OCI-LY1 (cell line): ENCODE measurements at regions not wholly inside any gene's neighbourhood (a gene's known extent, or its start where the extent isn't known, plus 50 kb on each side); places are given as distances from the start of the nearest gene placed in this dataset.

Experiments
- H2AFZ ChIP-seq: fragments of 200-600 bp; sonication (generic), shearing (Covaris generic); 2 replicates; pipeline ENCODE4 v1.6.0; 2014; ENCODE audit warnings: antibody characterized with exemption, mild to moderate bottlenecking, low read length
- H3F3A ChIP-seq: fragments of 200-600 bp; sonication (generic), shearing (Covaris generic); 2 replicates; pipeline ENCODE4 v1.6.0; 2014; ENCODE audit warnings: mild to moderate bottlenecking, antibody characterized with exemption, low read length, moderate library complexity; ENCODE audit not compliant: insufficient read depth
- H3K27ac ChIP-seq: fragments of 200-600 bp; sonication (generic); 2 replicates; pipeline ENCODE4 v1.5.1; 2014; ENCODE audit warnings: low read length, mixed run types, mild to moderate bottlenecking, low read depth; ENCODE audit not compliant: poor library complexity, severe bottlenecking
- H3K27me3 ChIP-seq: fragments of 200-600 bp; sonication (generic); 2 replicates; pipeline ENCODE4 v1.6.0; 2014; ENCODE audit warnings: antibody characterized with exemption, mild to moderate bottlenecking, low read length, moderate library complexity; ENCODE audit not compliant: insufficient read depth
- H3K36me3 ChIP-seq: fragments of 200-600 bp; sonication (generic); 2 replicates; pipeline ENCODE4 v1.6.1; 2014; ENCODE audit warnings: mild to moderate bottlenecking, antibody characterized with exemption, low read length, moderate library complexity, mixed read lengths; ENCODE audit not compliant: insufficient read depth
- H3K4me1 ChIP-seq: fragments of 200-600 bp; sonication (generic); 2 replicates; pipeline ENCODE4 v1.5.1; 2014; ENCODE audit warnings: mild to moderate bottlenecking, low read length, moderate library complexity; ENCODE audit not compliant: insufficient read depth, severe bottlenecking
- H3K4me2 ChIP-seq: fragments of 200-600 bp; sonication (generic), shearing (Covaris generic); 2 replicates; pipeline ENCODE4 v1.6.1; 2014; ENCODE audit warnings: low read length
- H3K4me3 ChIP-seq: fragments of 200-600 bp; sonication (generic); 2 replicates; pipeline ENCODE4 v1.5.1; 2014; ENCODE audit warnings: low read length, low read depth, mild to moderate bottlenecking, mixed read lengths; ENCODE audit not compliant: poor library complexity, severe bottlenecking
- H3K79me2 ChIP-seq: fragments of 200-600 bp; shearing (Covaris generic); 2 replicates; pipeline ENCODE4 v1.6.1; 2016; ENCODE audit warnings: mixed run types, low read length, mixed read lengths; ENCODE audit not compliant: insufficient read depth
- H3K9ac ChIP-seq: fragments of 200-600 bp; sonication (generic), shearing (Covaris generic); 2 replicates; pipeline ENCODE4 v1.6.1; 2014; ENCODE audit warnings: mild to moderate bottlenecking, low read length, mixed read lengths
- H3K9me2 ChIP-seq: fragments of 200-600 bp; sonication (generic), shearing (Covaris generic); 2 replicates; pipeline ENCODE4 v1.6.1; 2014; ENCODE audit warnings: low read depth, mild to moderate bottlenecking, low read length, mixed read lengths
- H3K9me3 ChIP-seq: fragments of 200-600 bp; shearing (Covaris generic); 2 replicates; pipeline ENCODE4 v1.6.1; 2014; ENCODE audit warnings: low read length, mixed read lengths
- H4K20me1 ChIP-seq: fragments of 200-600 bp; sonication (generic), shearing (Covaris generic); 2 replicates; pipeline ENCODE4 v1.6.0; 2016; ENCODE audit warnings: mild to moderate bottlenecking, low read length; ENCODE audit not compliant: insufficient read depth
- EZH2 ChIP-seq: fragments of 200-600 bp; sonication (generic), shearing (Covaris generic); IDR thresholded peaks from 2 replicates; pipeline ENCODE4 v1.8.0; 2017; ENCODE audit warnings: borderline replicate concordance, mixed run types, mild to moderate bottlenecking, antibody characterized with exemption, low read length, moderate library complexity, mixed read lengths
- TF ChIP-seq, protein P1 (sequence below): fragments of 200-600 bp; sonication (generic), shearing (Covaris generic); IDR thresholded peaks from 2 replicates; pipeline ENCODE4 v1.5.1; 2017; ENCODE audit warnings: mild to moderate bottlenecking, antibody characterized with exemption, low read length, moderate library complexity, mixed read lengths

DNA sequence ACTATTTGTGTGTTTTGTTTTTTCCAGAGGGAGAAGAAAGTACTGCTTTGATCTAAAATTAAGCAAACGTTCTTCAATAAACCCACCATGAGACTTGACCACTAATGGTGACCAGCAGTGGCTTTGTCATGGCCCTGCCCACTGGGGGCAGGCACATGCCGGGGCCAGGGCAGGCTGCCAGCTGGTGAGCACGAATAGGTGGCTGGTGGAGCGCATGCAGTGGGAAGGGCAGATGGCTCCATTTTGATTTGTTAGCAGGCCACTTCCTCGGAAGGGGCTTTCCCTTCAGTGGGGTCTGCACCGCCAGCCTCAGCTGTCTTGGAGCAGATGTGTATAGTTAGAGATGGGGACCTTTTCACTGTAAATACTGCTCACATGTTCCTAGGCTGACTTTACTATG, 277.1 kb downstream of the SOX11 start:
- Histone ChIP-seq H3K27me3 (no peaks in the 10 kb centered on the region), H3K9me3 (no peaks in the 10 kb centered on the region), H3K4me3 (no peak overlapping the region), H3K36me3 (no peaks in the 10 kb centered on the region), H3K9ac (no peak overlapping the region), H3F3A (no peaks in the 10 kb centered on the region), H3K4me1 (peaks cover 20% of the 10 kb centered on the region), H2AFZ (no peak overlapping the region), H3K27ac (no peak overlapping the region), H3K9me2 (no peaks in the 10 kb centered on the region), H3K79me2 (no peaks in the 10 kb centered on the region), H4K20me1 (no peaks in the 10 kb centered on the region), H3K4me2 (no peak overlapping the region)
- TF ChIP-seq, protein P1, sequence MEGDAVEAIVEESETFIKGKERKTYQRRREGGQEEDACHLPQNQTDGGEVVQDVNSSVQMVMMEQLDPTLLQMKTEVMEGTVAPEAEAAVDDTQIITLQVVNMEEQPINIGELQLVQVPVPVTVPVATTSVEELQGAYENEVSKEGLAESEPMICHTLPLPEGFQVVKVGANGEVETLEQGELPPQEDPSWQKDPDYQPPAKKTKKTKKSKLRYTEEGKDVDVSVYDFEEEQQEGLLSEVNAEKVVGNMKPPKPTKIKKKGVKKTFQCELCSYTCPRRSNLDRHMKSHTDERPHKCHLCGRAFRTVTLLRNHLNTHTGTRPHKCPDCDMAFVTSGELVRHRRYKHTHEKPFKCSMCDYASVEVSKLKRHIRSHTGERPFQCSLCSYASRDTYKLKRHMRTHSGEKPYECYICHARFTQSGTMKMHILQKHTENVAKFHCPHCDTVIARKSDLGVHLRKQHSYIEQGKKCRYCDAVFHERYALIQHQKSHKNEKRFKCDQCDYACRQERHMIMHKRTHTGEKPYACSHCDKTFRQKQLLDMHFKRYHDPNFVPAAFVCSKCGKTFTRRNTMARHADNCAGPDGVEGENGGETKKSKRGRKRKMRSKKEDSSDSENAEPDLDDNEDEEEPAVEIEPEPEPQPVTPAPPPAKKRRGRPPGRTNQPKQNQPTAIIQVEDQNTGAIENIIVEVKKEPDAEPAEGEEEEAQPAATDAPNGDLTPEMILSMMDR, result no peak
- no peak for TF ChIP-seq EZH2

DNA sequence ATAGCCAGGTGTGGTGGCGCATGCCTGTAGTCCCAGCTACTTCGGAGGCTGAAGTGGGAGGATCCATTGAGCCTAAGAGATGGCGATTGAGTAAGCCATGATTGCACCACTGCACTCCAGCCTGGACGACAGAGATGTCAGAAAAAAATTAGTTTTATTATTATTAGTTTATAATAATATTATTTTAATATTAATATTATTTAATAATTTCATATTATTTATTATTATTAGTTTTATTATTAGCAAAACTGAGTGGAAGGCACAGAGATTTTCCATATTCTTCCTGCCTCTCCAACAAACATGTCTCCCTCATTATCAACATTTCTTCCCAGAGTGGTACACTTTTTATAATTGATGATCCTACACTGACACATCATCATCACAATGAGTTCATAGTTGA, 278.2 kb downstream of the SOX11 start:
- no peaks in the 10 kb centered on the region for H3K27me3 ChIP-seq
- H3K27ac ChIP-seq, result no peak overlapping the region
- H3K9me2 ChIP-seq, result no peaks in the 10 kb centered on the region
- H3F3A ChIP-seq, result no peaks in the 10 kb centered on the region
- no peaks in the 10 kb centered on the region for H3K36me3 ChIP-seq
- H3K79me2 ChIP-seq, result no peaks in the 10 kb centered on the region
- H3K9ac ChIP-seq, result no peak overlapping the region
- TF ChIP-seq, protein P1, result no peak
- no peak overlapping the region for H2AFZ ChIP-seq
- no peak overlapping the region for H3K4me2 ChIP-seq
- H4K20me1 ChIP-seq, result no peaks in the 10 kb centered on the region
- H3K9me3 ChIP-seq, result no peaks in the 10 kb centered on the region
- peaks cover 20% of the 10 kb centered on the region for H3K4me1 ChIP-seq
- no peak overlapping the region for H3K4me3 ChIP-seq

DNA sequence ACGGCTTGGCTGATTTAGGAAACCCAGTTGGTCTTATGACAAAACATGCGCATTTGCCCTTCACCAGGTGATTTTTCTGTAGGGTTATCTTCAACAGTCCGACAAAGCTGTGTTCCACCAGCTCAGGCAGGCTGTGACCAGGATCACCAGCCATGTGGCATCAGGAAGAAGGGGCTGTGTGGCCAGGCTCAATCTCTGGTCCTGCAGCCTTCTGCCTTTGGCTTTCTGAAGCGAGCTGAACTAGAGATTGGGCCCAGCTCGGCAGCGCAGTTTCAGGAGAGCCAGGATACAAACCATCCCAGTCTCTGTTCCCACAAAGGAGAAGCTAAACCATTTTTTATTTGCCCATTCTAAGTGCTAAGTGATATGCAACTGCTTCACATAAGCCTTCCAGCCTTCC, 282.3 kb downstream of the SOX11 start:
- H3K36me3 ChIP-seq, result no peaks in the 10 kb centered on the region; the same call in 1 of the 2 replicates
- no peaks in the 10 kb centered on the region for H3K9me3 ChIP-seq
- H3K27ac ChIP-seq, result no peak overlapping the region
- H2AFZ ChIP-seq, result no peak overlapping the region
- no peaks in the 10 kb centered on the region for H3K9me2 ChIP-seq
- TF ChIP-seq, protein P1, result no peak
- no peak for TF ChIP-seq EZH2
- peaks cover 11% of the 10 kb centered on the region for H3K4me1 ChIP-seq
- H4K20me1 ChIP-seq, result no peaks in the 10 kb centered on the region
- H3F3A ChIP-seq, result no peaks in the 10 kb centered on the region
- H3K9ac ChIP-seq, result no peak overlapping the region
- no peaks in the 10 kb centered on the region for H3K27me3 ChIP-seq
- H3K79me2 ChIP-seq, result no peaks in the 10 kb centered on the region
- H3K4me2 ChIP-seq, result no peak overlapping the region
- no peak overlapping the region for H3K4me3 ChIP-seq
